ENCODE measurements at regions not wholly inside any gene's neighbourhood (a gene's known extent, or its start where the extent isn't known, plus 50 kb on each side); places are given as distances from the start of the nearest gene placed in this dataset.
A peak's percentile ranks its signal among the peaks of the same experiment; 100 is the strongest.

DNA sequence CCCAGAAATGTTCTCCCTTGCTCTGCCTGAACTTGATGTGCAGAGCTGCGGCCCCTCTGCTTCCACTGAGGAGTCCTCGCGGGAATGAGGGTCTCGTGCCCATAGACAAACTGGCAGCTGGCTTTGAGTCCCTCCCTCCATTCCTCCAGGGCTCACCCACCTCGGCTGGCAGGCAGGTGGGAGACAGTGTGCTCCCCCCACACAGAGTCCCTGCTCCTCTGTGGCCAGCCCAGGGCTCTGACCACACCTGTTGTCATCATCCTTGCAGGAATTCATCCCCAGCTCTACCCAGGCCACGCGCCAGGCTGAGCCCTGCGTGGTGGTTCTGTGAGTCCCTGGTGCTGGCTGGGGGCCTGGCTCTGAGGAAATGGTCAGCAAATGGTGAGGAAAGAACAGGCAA, 521.9 kb downstream of the TBC1D22A start:
- no peak for DNase-seq (ENCODE audit: low spot score)
- H3K9me3 ChIP-seq (ENCODE audit: severe bottlenecking), result no peaks in the 10 kb centered on the region
- no peak overlapping the region for H3K4me3 ChIP-seq (ENCODE audit: severe bottlenecking)
- no peak overlapping the region for H3K27ac ChIP-seq (ENCODE audit: poor library complexity, severe bottlenecking)
- peaks cover 12% of the 10 kb centered on the region for H3K27me3 ChIP-seq (ENCODE audit: insufficient read depth, poor library complexity, severe bottlenecking)
- TF ChIP-seq CTCF (IDR thresholded peaks at IDR 0.05; ENCODE audit: poor library complexity, severe bottlenecking), result no peak
- H3K36me3 ChIP-seq (ENCODE audit: low read depth), result no peaks in the 10 kb centered on the region
- ATAC-seq (ENCODE audit: low read depth), result no peak
- H3K4me1 ChIP-seq (ENCODE audit: insufficient read depth, poor library complexity, severe bottlenecking), result no peaks in the 10 kb centered on the region

DNA sequence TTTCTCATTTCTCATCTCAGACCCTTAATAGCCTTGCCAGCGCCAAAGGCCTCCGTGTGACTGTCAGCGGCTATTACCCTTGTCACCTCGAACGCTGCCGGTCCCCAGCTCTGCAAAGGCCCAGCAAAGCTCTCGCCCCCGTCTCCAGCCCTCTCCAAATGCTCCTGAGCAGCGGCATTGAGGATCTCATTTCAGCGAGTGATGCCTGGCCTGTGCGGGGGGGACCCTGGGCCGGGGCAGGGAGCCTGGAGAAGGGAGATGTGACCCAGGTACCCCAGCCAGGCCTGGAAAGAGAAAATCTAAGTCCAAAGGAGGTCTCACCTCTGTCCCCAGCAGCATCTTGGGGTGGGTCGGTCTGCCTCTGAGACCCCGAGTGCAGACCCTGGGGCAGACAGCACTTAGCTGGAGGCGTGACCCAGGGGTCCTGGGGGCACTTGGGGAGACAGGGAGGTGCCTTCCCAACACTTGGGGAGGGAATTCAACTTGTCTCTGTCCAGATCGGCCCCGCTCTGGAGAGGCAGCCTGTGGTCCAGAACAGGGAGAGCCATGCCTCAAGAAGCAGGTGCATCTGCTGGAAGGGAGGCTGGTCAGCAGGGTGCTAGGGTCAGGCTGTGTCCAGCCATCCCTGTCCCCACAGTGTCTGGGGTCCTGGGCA, 521.3 kb downstream of the TBC1D22A start:
- H3K4me3 ChIP-seq (ENCODE audit: severe bottlenecking), result no peak overlapping the region
- no peaks in the 10 kb centered on the region for H3K36me3 ChIP-seq (ENCODE audit: low read depth)
- no peaks in the 10 kb centered on the region for H3K4me1 ChIP-seq (ENCODE audit: insufficient read depth, poor library complexity, severe bottlenecking)
- ATAC-seq (ENCODE audit: low read depth), result no peak
- no peaks in the 10 kb centered on the region for H3K9me3 ChIP-seq (ENCODE audit: severe bottlenecking)
- no peak for DNase-seq (ENCODE audit: low spot score)
- H3K27me3 ChIP-seq (ENCODE audit: insufficient read depth, poor library complexity, severe bottlenecking), result peaks cover 13% of the 10 kb centered on the region
- TF ChIP-seq CTCF (IDR thresholded peaks at IDR 0.05; ENCODE audit: poor library complexity, severe bottlenecking), result no peak
- no peak overlapping the region for H3K27ac ChIP-seq (ENCODE audit: poor library complexity, severe bottlenecking)

- Histone ChIP-seq H3K27me3 (ENCODE audit: insufficient read depth, poor library complexity, severe bottlenecking) (peaks cover 13% of the 10 kb centered on the region), H3K36me3 (ENCODE audit: low read depth) (no peaks in the 10 kb centered on the region), H3K27ac (ENCODE audit: poor library complexity, severe bottlenecking) (no peak overlapping the region), H3K4me1 (ENCODE audit: insufficient read depth, poor library complexity, severe bottlenecking) (no peaks in the 10 kb centered on the region), H3K9me3 (ENCODE audit: severe bottlenecking) (no peaks in the 10 kb centered on the region), H3K4me3 (ENCODE audit: severe bottlenecking) (no peak overlapping the region)
- TF ChIP-seq CTCF (IDR thresholded peaks at IDR 0.05; ENCODE audit: poor library complexity, severe bottlenecking), result no peak
- no peak for ATAC-seq (ENCODE audit: low read depth)
- no peak for DNase-seq (ENCODE audit: low spot score)
Measured at GRCh38 chr22:47282851-47283250, 520.4 kb downstream of the TBC1D22A start.

GRCh38 chr22:47282366-47282765, 519.9 kb downstream of the TBC1D22A start:
- TF ChIP-seq CTCF (IDR thresholded peaks at IDR 0.05; ENCODE audit: poor library complexity, severe bottlenecking), result no peak
- H3K4me3 ChIP-seq (ENCODE audit: severe bottlenecking), result no peak overlapping the region
- H3K4me1 ChIP-seq (ENCODE audit: insufficient read depth, poor library complexity, severe bottlenecking), result no peaks in the 10 kb centered on the region
- no peaks in the 10 kb centered on the region for H3K9me3 ChIP-seq (ENCODE audit: severe bottlenecking)
- no peaks in the 10 kb centered on the region for H3K36me3 ChIP-seq (ENCODE audit: low read depth)
- peaks cover 13% of the 10 kb centered on the region for H3K27me3 ChIP-seq (ENCODE audit: insufficient read depth, poor library complexity, severe bottlenecking)
- peak; percentile 39 for DNase-seq (ENCODE audit: low spot score)
- no peak overlapping the region for H3K27ac ChIP-seq (ENCODE audit: poor library complexity, severe bottlenecking)
- no peak for ATAC-seq (ENCODE audit: low read depth)
